H1 (cell line): ENCODE measurements at regions not wholly inside any gene's neighbourhood (a gene's known extent, or its start where the extent isn't known, plus 50 kb on each side); places are given as distances from the start of the nearest gene placed in this dataset.

Source experiments
- RBBP5 ChIP-seq: IDR thresholded peaks from 2 replicates; pipeline ENCODE4 v1.7.1; 2012; ENCODE audit warnings: low read depth, mild to moderate bottlenecking, inconsistent platforms, low read length, moderate library complexity, borderline replicate concordance
- ZNF274 ChIP-seq: IDR thresholded peaks from 2 replicates; pipeline ENCODE4 v1.7.0; 2012; ENCODE audit warnings: low read length, borderline replicate concordance; ENCODE audit errors: extremely low read depth
- TF ChIP-seq, protein P1 (sequence below): fragments of 300-600 bp; sonication (generic); IDR thresholded peaks from 2 replicates; pipeline ENCODE4 v1.7.1; 2012; ENCODE audit warnings: low read length, moderate library complexity, mild to moderate bottlenecking, inconsistent platforms; ENCODE audit not compliant: insufficient replicate concordance

DNA sequence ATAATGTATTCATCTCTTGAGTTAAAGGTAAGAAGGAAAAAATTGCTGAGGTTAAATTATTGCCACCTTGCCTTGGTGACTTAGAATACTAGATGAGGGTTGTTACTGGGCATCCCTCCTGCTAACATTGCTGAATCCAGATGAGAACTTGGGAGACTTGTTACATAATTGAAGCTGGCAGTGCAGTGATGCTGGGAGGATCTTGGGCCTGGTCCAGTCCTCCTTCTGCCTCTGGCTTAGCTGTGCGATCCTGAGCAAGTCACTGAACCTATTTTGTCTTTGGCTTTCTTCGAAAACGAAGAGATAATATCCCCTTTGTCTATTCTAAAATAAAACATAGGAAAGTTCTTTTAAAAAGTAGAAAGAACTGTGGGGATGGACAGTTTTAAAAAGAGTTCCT lies 244.9 kb upstream of the NRIP1 start (continued):
- TF ChIP-seq, protein P1, sequence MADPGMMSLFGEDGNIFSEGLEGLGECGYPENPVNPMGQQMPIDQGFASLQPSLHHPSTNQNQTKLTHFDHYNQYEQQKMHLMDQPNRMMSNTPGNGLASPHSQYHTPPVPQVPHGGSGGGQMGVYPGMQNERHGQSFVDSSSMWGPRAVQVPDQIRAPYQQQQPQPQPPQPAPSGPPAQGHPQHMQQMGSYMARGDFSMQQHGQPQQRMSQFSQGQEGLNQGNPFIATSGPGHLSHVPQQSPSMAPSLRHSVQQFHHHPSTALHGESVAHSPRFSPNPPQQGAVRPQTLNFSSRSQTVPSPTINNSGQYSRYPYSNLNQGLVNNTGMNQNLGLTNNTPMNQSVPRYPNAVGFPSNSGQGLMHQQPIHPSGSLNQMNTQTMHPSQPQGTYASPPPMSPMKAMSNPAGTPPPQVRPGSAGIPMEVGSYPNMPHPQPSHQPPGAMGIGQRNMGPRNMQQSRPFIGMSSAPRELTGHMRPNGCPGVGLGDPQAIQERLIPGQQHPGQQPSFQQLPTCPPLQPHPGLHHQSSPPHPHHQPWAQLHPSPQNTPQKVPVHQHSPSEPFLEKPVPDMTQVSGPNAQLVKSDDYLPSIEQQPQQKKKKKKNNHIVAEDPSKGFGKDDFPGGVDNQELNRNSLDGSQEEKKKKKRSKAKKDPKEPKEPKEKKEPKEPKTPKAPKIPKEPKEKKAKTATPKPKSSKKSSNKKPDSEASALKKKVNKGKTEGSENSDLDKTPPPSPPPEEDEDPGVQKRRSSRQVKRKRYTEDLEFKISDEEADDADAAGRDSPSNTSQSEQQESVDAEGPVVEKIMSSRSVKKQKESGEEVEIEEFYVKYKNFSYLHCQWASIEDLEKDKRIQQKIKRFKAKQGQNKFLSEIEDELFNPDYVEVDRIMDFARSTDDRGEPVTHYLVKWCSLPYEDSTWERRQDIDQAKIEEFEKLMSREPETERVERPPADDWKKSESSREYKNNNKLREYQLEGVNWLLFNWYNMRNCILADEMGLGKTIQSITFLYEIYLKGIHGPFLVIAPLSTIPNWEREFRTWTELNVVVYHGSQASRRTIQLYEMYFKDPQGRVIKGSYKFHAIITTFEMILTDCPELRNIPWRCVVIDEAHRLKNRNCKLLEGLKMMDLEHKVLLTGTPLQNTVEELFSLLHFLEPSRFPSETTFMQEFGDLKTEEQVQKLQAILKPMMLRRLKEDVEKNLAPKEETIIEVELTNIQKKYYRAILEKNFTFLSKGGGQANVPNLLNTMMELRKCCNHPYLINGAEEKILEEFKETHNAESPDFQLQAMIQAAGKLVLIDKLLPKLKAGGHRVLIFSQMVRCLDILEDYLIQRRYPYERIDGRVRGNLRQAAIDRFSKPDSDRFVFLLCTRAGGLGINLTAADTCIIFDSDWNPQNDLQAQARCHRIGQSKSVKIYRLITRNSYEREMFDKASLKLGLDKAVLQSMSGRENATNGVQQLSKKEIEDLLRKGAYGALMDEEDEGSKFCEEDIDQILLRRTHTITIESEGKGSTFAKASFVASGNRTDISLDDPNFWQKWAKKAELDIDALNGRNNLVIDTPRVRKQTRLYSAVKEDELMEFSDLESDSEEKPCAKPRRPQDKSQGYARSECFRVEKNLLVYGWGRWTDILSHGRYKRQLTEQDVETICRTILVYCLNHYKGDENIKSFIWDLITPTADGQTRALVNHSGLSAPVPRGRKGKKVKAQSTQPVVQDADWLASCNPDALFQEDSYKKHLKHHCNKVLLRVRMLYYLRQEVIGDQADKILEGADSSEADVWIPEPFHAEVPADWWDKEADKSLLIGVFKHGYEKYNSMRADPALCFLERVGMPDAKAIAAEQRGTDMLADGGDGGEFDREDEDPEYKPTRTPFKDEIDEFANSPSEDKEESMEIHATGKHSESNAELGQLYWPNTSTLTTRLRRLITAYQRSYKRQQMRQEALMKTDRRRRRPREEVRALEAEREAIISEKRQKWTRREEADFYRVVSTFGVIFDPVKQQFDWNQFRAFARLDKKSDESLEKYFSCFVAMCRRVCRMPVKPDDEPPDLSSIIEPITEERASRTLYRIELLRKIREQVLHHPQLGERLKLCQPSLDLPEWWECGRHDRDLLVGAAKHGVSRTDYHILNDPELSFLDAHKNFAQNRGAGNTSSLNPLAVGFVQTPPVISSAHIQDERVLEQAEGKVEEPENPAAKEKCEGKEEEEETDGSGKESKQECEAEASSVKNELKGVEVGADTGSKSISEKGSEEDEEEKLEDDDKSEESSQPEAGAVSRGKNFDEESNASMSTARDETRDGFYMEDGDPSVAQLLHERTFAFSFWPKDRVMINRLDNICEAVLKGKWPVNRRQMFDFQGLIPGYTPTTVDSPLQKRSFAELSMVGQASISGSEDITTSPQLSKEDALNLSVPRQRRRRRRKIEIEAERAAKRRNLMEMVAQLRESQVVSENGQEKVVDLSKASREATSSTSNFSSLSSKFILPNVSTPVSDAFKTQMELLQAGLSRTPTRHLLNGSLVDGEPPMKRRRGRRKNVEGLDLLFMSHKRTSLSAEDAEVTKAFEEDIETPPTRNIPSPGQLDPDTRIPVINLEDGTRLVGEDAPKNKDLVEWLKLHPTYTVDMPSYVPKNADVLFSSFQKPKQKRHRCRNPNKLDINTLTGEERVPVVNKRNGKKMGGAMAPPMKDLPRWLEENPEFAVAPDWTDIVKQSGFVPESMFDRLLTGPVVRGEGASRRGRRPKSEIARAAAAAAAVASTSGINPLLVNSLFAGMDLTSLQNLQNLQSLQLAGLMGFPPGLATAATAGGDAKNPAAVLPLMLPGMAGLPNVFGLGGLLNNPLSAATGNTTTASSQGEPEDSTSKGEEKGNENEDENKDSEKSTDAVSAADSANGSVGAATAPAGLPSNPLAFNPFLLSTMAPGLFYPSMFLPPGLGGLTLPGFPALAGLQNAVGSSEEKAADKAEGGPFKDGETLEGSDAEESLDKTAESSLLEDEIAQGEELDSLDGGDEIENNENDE: no peak
- TF ChIP-seq RBBP5: no peak
- no peak for TF ChIP-seq ZNF274
- TF ChIP-seq, all 59 proteins: peak for 0
